ENCODE measurements at regions not wholly inside any gene's neighbourhood (a gene's known extent, or its start where the extent isn't known, plus 50 kb on each side); places are given as distances from the start of the nearest gene placed in this dataset.

- Histone ChIP-seq H3K9me3 (ENCODE audit: control insufficient read depth, low read depth, low read length) (no peaks in the 10 kb centered on the region), H3K27ac (ENCODE audit: control insufficient read depth, insufficient read depth, low read length) (no peak overlapping the region), H2AFZ (ENCODE audit: control insufficient read depth, low read length) (no peak overlapping the region), H3K79me2 (ENCODE audit: control insufficient read depth, insufficient read depth, low read length) (no peaks in the 10 kb centered on the region), H3K4me3 (ENCODE audit: control insufficient read depth in 2 of 3, extremely low read depth in 1 of 3, insufficient read depth in 2 of 3, low read depth in 1 of 3, low read length in 3 of 3) (no peak overlapping the region), H3K36me3 (ENCODE audit: control insufficient read depth in 2 of 2, extremely low read depth in 1 of 2, insufficient read depth in 2 of 2, low read length in 2 of 2) (no peaks in the 10 kb centered on the region), H4K20me1 (ENCODE audit: control insufficient read depth, extremely low read depth, insufficient read depth, low read length) (no peaks in the 10 kb centered on the region), H3K9me1 (ENCODE audit: control insufficient read depth, extremely low read depth, insufficient read depth, low read length) (no peaks in the 10 kb centered on the region), H3K4me2 (ENCODE audit: control insufficient read depth, extremely low read depth, insufficient read depth, low read depth, low read length) (no peak overlapping the region), H3K4me1 (ENCODE audit: control insufficient read depth, extremely low read depth, insufficient read depth, low read length) (no peaks in the 10 kb centered on the region), H3K27me3 (ENCODE audit: control insufficient read depth, extremely low read depth, insufficient read depth, low read length) (no peaks in the 10 kb centered on the region), H3K9ac (ENCODE audit: control insufficient read depth, extremely low read depth, insufficient read depth, low read length) (no peak overlapping the region)
- FAIRE-seq: no peak
- TF ChIP-seq EZH2 (IDR thresholded peaks at IDR 0.05; ENCODE audit: low read length): no peak
- TF ChIP-seq CTCF (optimal IDR thresholded peaks at IDR 0.05 in 1 of 3, IDR thresholded peaks at IDR 0.05 in 1 of 3, conservative IDR thresholded peaks at IDR 0.05 in 1 of 3; ENCODE audit: extremely low read depth in 1 of 3, insufficient read depth in 2 of 3, low read length in 3 of 3): no peak
- dilution Hi-C loops (cut with MboI; ENCODE audit: extremely low pct_ligation_motif_present, low sequenced_read_pairs): no loop called here
- no peak for DNase-seq (ENCODE audit: low read depth, low spot score)
Measured at GRCh38 chr6:159505140-159505922, 187.7 kb downstream of the SOD2 start.

- H3K27me3 ChIP-seq (ENCODE audit: control insufficient read depth, extremely low read depth, insufficient read depth, low read length): no peaks in the 10 kb centered on the region
- no peak overlapping the region for H3K9ac ChIP-seq (ENCODE audit: control insufficient read depth, extremely low read depth, insufficient read depth, low read length)
- no peaks in the 10 kb centered on the region for H3K79me2 ChIP-seq (ENCODE audit: control insufficient read depth, insufficient read depth, low read length)
- no peak overlapping the region for H3K27ac ChIP-seq (ENCODE audit: control insufficient read depth, insufficient read depth, low read length)
- no peak for TF ChIP-seq CTCF (optimal IDR thresholded peaks at IDR 0.05 in 1 of 3, IDR thresholded peaks at IDR 0.05 in 1 of 3, conservative IDR thresholded peaks at IDR 0.05 in 1 of 3; ENCODE audit: extremely low read depth in 1 of 3, insufficient read depth in 2 of 3, low read length in 3 of 3)
- TF ChIP-seq EZH2 (IDR thresholded peaks at IDR 0.05; ENCODE audit: low read length): no peak
- H2AFZ ChIP-seq (ENCODE audit: control insufficient read depth, low read length): no peak overlapping the region
- H3K4me2 ChIP-seq (ENCODE audit: control insufficient read depth, extremely low read depth, insufficient read depth, low read depth, low read length): no peak overlapping the region
- FAIRE-seq (no peak), DNase-seq (ENCODE audit: low read depth, low spot score) (no peak)
- no peaks in the 10 kb centered on the region for H3K9me1 ChIP-seq (ENCODE audit: control insufficient read depth, extremely low read depth, insufficient read depth, low read length)
- no peaks in the 10 kb centered on the region for H3K36me3 ChIP-seq (ENCODE audit: control insufficient read depth in 2 of 2, extremely low read depth in 1 of 2, insufficient read depth in 2 of 2, low read length in 2 of 2)
- dilution Hi-C loops (cut with MboI; ENCODE audit: extremely low pct_ligation_motif_present, low sequenced_read_pairs): no loop called here
- H3K4me1 ChIP-seq (ENCODE audit: control insufficient read depth, extremely low read depth, insufficient read depth, low read length): no peaks in the 10 kb centered on the region
- no peaks in the 10 kb centered on the region for H4K20me1 ChIP-seq (ENCODE audit: control insufficient read depth, extremely low read depth, insufficient read depth, low read length)
- H3K4me3 ChIP-seq (ENCODE audit: control insufficient read depth in 2 of 3, extremely low read depth in 1 of 3, insufficient read depth in 2 of 3, low read depth in 1 of 3, low read length in 3 of 3): no peak overlapping the region
- no peaks in the 10 kb centered on the region for H3K9me3 ChIP-seq (ENCODE audit: control insufficient read depth, low read depth, low read length)
Measured at GRCh38 chr6:159501558-159501957, 191.5 kb downstream of the SOD2 start.

Data from keratinocyte (primary cell).